ENCODE measurements at regions not wholly inside any gene's neighbourhood (a gene's known extent, or its start where the extent isn't known, plus 50 kb on each side); places are given as distances from the start of the nearest gene placed in this dataset.
A peak's percentile ranks its signal among the peaks of the same experiment; 100 is the strongest.

DNA sequence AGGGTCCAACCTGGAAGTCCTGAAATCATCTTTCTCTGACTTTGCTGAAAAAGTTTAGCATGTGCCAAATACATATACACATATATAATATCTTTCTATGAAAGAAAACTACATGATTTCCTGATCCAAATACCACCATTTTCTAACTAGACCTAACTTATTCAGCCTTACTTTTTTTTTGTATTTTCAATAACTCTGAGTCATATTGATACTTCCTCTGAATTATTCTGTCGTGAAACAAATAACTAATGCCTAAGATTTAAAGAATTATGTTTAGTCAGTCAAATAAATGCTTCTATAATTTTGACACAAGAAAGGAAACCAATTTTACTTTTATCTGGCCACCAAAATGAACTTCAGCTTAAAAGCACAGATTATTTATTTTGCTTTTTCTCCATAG, 760.2 kb upstream of the GBE1 start:
- TF ChIP-seq EGR1 (IDR thresholded peaks at IDR 0.05) (no peak), TEAD4 (IDR thresholded peaks at IDR 0.05) (no peak), YY1 (IDR thresholded peaks at IDR 0.05; ENCODE audit: low read depth) (no peak), FOXM1 (IDR thresholded peaks at IDR 0.05; ENCODE audit: borderline replicate concordance, low read depth) (no peak), EP300 (IDR thresholded peaks at IDR 0.05; ENCODE audit: borderline replicate concordance) (no peak), TCF12 (IDR thresholded peaks at IDR 0.05; ENCODE audit: low read depth) (no peak), NFIC (IDR thresholded peaks at IDR 0.05) (no peak), MAX (IDR thresholded peaks at IDR 0.05) (no peak), USF1 (IDR thresholded peaks at IDR 0.05) (no peak), RAD21 (IDR thresholded peaks at IDR 0.05; ENCODE audit: low read depth) (no peak), ZBTB7A (IDR thresholded peaks at IDR 0.05; ENCODE audit: low read depth) (no peak), CEBPB (IDR thresholded peaks at IDR 0.05) (no peak), TAF1 (IDR thresholded peaks at IDR 0.05; ENCODE audit: low read depth) (no peak), CREB1 (IDR thresholded peaks at IDR 0.05; ENCODE audit: low read depth) (no peak)
- TF ChIP-seq, protein P1, sequence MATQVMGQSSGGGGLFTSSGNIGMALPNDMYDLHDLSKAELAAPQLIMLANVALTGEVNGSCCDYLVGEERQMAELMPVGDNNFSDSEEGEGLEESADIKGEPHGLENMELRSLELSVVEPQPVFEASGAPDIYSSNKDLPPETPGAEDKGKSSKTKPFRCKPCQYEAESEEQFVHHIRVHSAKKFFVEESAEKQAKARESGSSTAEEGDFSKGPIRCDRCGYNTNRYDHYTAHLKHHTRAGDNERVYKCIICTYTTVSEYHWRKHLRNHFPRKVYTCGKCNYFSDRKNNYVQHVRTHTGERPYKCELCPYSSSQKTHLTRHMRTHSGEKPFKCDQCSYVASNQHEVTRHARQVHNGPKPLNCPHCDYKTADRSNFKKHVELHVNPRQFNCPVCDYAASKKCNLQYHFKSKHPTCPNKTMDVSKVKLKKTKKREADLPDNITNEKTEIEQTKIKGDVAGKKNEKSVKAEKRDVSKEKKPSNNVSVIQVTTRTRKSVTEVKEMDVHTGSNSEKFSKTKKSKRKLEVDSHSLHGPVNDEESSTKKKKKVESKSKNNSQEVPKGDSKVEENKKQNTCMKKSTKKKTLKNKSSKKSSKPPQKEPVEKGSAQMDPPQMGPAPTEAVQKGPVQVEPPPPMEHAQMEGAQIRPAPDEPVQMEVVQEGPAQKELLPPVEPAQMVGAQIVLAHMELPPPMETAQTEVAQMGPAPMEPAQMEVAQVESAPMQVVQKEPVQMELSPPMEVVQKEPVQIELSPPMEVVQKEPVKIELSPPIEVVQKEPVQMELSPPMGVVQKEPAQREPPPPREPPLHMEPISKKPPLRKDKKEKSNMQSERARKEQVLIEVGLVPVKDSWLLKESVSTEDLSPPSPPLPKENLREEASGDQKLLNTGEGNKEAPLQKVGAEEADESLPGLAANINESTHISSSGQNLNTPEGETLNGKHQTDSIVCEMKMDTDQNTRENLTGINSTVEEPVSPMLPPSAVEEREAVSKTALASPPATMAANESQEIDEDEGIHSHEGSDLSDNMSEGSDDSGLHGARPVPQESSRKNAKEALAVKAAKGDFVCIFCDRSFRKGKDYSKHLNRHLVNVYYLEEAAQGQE (IDR thresholded peaks at IDR 0.05; ENCODE audit: low read depth) = no peak

- TF ChIP-seq TCF12 (IDR thresholded peaks at IDR 0.05; ENCODE audit: low read depth) (no peak), USF1 (IDR thresholded peaks at IDR 0.05) (no peak)
Observed at GRCh38 chr3:82520846-82521245, 759.4 kb upstream of the GBE1 start.

DNA sequence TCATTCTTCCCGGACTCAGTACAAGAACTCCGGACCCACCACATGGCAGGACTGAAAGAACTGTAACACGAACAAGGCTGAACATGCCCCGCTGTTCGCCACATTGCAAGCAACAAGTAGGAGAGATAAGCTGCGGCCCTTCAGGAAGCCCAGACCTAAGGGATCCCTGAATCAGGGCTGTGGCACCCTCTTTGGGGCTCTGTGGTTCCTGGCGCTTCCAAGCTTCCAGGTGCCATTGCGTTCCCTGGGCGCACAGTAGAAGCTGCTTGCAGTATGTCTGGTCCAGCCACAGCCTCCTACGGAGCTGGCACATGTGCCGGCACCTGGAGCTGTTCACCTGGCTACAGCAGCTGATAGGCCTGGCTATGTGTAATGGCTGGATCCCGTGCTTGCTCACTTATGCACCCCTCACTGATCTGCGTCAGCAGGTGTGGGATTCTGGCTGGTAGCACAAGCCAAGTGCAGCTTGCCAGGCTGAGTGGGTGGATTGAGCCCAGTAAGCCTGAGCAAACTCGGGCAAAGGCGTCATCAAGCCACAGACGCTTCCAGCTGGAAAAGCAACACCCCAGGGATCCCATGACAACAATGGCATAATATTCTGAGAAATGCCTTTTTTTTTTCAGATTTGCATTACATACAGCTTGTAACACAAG, 748.6 kb upstream of the GBE1 start:
- TF ChIP-seq EP300 (IDR thresholded peaks at IDR 0.05; ENCODE audit: borderline replicate concordance) (peak; percentile 69; the same call in 1 of the 2 replicates), NFIC (IDR thresholded peaks at IDR 0.05) (peak; percentile 71), CREB1 (IDR thresholded peaks at IDR 0.05; ENCODE audit: low read depth) (0 out of 2 replicates have a peak, but pooled peaks have one; percentile 15), CEBPB (IDR thresholded peaks at IDR 0.05) (peak; percentile 40; the same call in 1 of the 2 replicates), USF1 (IDR thresholded peaks at IDR 0.05) (no peak), MAX (IDR thresholded peaks at IDR 0.05) (peak; percentile 57), TCF12 (IDR thresholded peaks at IDR 0.05; ENCODE audit: low read depth) (peak; percentile 81), EGR1 (IDR thresholded peaks at IDR 0.05) (peak; percentile 92)
- TF ChIP-seq, protein P1 (IDR thresholded peaks at IDR 0.05; ENCODE audit: low read depth) = no peak

GRCh38 chr3:82509106-82509842, 747.8 kb upstream of the GBE1 start:
- no peak for TF ChIP-seq FOXM1 (IDR thresholded peaks at IDR 0.05; ENCODE audit: borderline replicate concordance, low read depth)
- TF ChIP-seq TEAD4 (IDR thresholded peaks at IDR 0.05) = no peak
- no peak for TF ChIP-seq CEBPB (IDR thresholded peaks at IDR 0.05)
- TF ChIP-seq NFIC (IDR thresholded peaks at IDR 0.05) = no peak

DNA sequence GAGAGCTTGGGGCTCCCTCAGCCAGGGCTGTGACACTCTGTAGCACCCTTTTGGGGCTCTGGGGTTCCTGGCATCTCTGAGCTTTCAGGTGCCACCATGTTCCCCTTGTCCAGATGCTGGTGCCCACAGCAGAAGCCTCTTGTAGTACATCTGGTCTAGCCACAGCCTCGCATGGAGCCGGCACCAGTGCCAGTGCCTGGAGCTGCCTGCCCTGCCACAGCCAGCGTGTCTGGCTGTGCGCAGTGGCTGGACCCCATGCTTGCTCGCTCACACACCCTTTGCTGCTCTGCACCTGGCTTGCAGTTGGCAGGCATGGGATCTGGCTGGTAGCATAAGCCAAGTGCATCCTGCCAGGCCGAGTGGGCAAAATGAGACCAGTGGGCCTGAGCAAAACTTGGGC, 744.8 kb upstream of the GBE1 start:
- TF ChIP-seq CEBPB (IDR thresholded peaks at IDR 0.05) (no peak), EP300 (IDR thresholded peaks at IDR 0.05; ENCODE audit: borderline replicate concordance) (no peak), RAD21 (IDR thresholded peaks at IDR 0.05; ENCODE audit: low read depth) (no peak), TAF1 (IDR thresholded peaks at IDR 0.05; ENCODE audit: low read depth) (no peak), TCF12 (IDR thresholded peaks at IDR 0.05; ENCODE audit: low read depth) (no peak), FOXM1 (IDR thresholded peaks at IDR 0.05; ENCODE audit: borderline replicate concordance, low read depth) (no peak), CREB1 (IDR thresholded peaks at IDR 0.05; ENCODE audit: low read depth) (no peak), MAX (IDR thresholded peaks at IDR 0.05) (no peak), ZBTB7A (IDR thresholded peaks at IDR 0.05; ENCODE audit: low read depth) (no peak), USF1 (IDR thresholded peaks at IDR 0.05) (no peak)
- TF ChIP-seq, protein P1 (IDR thresholded peaks at IDR 0.05; ENCODE audit: low read depth) = no peak
